ENCODE measurements at regions not wholly inside any gene's neighbourhood (a gene's known extent, or its start where the extent isn't known, plus 50 kb on each side); places are given as distances from the start of the nearest gene placed in this dataset.

DNA sequence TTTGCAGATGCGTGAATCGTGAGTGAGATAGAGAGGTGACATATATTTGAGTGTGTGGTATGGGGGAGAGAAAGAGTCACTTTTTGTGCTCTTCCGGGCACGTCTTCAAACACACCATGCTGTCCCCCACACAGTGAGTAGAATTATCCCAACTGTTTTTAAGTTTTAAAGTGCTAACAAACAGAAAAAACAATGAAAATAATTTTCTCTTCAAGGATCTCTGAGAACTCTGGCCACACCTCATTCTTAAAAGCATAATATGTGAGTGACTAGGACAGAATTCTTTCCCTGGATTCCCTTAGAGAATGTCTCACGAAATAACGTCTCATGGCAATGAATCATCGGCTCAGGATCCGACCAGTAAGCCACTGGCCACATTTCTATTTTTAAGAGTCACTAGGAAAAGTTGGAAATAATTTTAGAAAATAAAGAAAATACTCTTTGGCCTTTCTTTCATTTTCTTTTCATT is 235.7 kb upstream of the ZNF217 start:
- H3K27me3 ChIP-seq (ENCODE audit: control insufficient read depth in 2 of 2, insufficient read depth in 2 of 2, low read length in 2 of 2), result no peaks in the 10 kb centered on the region
- H3K4me3 ChIP-seq (ENCODE audit: low read length in 2 of 2), result peak overlapping the region; percentile 51 to 66
- peak overlapping the region; percentile 7 to 36 for H3K9ac ChIP-seq (ENCODE audit: low read depth in 1 of 2, low read length in 2 of 2)
- no peaks in the 10 kb centered on the region for H3K9me3 ChIP-seq (ENCODE audit: control insufficient read depth in 2 of 2, low read length in 2 of 2)
- H3K4me1 ChIP-seq (ENCODE audit: control insufficient read depth in 2 of 2, insufficient read depth in 2 of 2, low read length in 2 of 2), result peaks cover 19 to 22% of the 10 kb centered on the region in 2 donors
- H3K36me3 ChIP-seq (ENCODE audit: control insufficient read depth in 2 of 2, insufficient read depth in 2 of 2, low read length in 2 of 2), result no peaks in the 10 kb centered on the region
- peak overlapping the region; percentile 82 to 87 for H3K27ac ChIP-seq (ENCODE audit: low read depth in 2 of 2, low read length in 2 of 2)

DNA sequence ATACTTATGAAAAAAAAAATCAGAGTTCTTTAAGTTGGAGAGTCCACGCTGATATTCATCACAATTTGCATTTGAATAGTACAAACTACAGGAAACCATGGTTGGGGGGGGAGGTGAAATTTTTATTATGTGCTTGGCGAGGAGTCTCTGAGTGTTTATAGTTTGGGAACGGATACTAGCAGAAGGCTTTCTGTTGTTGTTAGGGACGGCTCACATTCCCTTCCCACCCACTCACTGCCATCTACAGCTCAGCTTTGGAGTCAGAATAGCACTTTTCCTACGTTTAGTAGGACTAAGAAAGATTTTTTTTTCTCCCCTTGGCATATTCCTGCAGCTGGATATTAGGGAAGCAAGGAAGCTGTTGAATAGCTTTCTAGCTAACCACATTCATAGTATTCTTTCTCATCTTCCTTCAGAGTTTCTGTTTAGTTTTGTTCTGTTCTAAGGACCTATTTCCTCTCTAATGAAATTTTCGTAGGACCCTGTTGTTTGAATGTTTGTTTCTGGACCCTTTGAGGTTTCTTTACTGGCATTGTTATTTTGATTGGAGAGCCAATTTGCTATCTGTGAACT is 235.1 kb upstream of the ZNF217 start:
- H3K36me3 ChIP-seq (ENCODE audit: control insufficient read depth in 2 of 2, insufficient read depth in 2 of 2, low read length in 2 of 2), result no peaks in the 10 kb centered on the region
- no peaks in the 10 kb centered on the region for H3K9me3 ChIP-seq (ENCODE audit: control insufficient read depth in 2 of 2, low read length in 2 of 2)
- H3K9ac ChIP-seq (ENCODE audit: low read depth in 1 of 2, low read length in 2 of 2), result peak overlapping the region; percentile 7 to 36
- peak overlapping the region; percentile 25 to 66 for H3K4me3 ChIP-seq (ENCODE audit: low read length in 2 of 2)
- peaks cover 19 to 22% of the 10 kb centered on the region in 2 donors for H3K4me1 ChIP-seq (ENCODE audit: control insufficient read depth in 2 of 2, insufficient read depth in 2 of 2, low read length in 2 of 2)
- no peaks in the 10 kb centered on the region for H3K27me3 ChIP-seq (ENCODE audit: control insufficient read depth in 2 of 2, insufficient read depth in 2 of 2, low read length in 2 of 2)
- H3K27ac ChIP-seq (ENCODE audit: low read depth in 2 of 2, low read length in 2 of 2), result peak overlapping the region; percentile 82 to 87

DNA sequence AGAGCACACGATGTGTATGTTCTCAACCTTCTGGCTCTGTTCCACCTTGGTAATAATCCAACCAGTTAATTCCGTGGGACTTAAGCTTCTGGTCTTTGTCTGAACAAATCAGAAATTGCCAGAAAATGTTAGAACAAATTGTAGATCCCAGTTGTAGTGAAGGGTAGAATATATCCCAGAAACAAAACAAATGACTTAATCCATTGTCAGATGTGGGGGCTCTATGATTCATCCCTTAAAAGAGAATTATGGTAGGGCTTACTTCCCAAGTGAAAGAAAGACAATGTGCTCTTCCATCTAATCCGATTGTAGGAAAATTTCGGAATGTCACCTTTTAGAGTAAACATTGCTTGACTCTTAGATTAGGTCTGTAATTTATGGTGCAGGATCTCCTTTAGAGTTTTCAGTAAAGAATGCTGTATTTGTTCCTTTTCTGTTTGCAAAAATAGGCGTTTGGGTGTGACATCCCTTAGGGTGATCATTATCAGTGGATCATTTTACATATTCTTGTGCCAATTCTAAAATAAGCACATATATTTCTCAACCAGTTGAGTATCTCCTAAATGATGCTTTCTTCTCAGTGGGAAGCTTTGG is 234.5 kb upstream of the ZNF217 start:
- no peaks in the 10 kb centered on the region for H3K36me3 ChIP-seq (ENCODE audit: control insufficient read depth in 2 of 2, insufficient read depth in 2 of 2, low read length in 2 of 2)
- no peaks in the 10 kb centered on the region for H3K9me3 ChIP-seq (ENCODE audit: control insufficient read depth in 2 of 2, low read length in 2 of 2)
- peak overlapping the region; percentile 82 to 87 for H3K27ac ChIP-seq (ENCODE audit: low read depth in 2 of 2, low read length in 2 of 2)
- H3K4me3 ChIP-seq (ENCODE audit: low read length in 2 of 2), result peak overlapping the region in 1 of 2 donors; percentile 25
- H3K4me1 ChIP-seq (ENCODE audit: control insufficient read depth in 2 of 2, insufficient read depth in 2 of 2, low read length in 2 of 2), result peaks cover 19 to 22% of the 10 kb centered on the region in 2 donors
- H3K27me3 ChIP-seq (ENCODE audit: control insufficient read depth in 2 of 2, insufficient read depth in 2 of 2, low read length in 2 of 2), result no peaks in the 10 kb centered on the region
- H3K9ac ChIP-seq (ENCODE audit: low read depth in 1 of 2, low read length in 2 of 2), result peak overlapping the region in 1 of 2 donors; percentile 7

DNA sequence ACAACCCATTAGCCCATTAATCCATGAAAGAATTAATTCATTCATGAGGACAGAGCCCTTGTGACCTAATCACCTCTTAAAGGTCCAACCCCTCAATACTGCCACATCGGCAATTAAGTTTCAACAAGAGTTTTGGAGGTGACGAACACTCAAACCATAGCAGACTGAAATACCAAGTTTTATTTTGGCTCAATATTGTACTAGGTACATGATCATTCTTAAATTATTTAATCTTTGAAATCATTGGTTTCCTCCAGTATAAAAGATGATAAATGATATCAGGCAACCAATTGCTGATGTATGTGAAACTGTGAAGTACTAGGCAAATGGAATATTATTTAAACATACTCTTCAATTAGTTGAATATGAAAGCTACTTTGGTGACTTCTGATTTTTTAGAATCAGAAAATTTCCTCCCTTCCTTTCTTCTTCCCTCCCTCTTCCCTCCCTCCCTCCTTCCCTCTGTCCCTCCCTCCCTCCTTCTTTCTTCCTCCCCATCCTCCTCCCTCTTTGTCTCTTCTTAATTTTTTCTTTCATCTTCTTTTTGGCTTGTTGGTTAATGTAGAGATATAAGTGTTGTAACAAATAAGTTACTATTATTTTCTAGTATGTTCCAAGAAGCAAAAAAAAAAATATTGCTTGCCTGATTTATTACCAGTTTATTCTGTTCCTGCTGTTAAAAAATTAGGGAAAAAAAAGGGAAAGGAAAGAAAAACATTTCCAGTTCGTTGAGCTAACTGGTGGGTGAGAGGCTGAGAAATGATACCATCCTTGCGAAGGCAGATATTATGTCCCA is 233.9 kb upstream of the ZNF217 start:
- Histone ChIP-seq H3K4me1 (ENCODE audit: control insufficient read depth in 2 of 2, insufficient read depth in 2 of 2, low read length in 2 of 2) (peaks cover 19 to 22% of the 10 kb centered on the region in 2 donors), H3K36me3 (ENCODE audit: control insufficient read depth in 2 of 2, insufficient read depth in 2 of 2, low read length in 2 of 2) (no peaks in the 10 kb centered on the region), H3K27ac (ENCODE audit: low read depth in 2 of 2, low read length in 2 of 2) (peak overlapping the region; percentile 82 to 87), H3K27me3 (ENCODE audit: control insufficient read depth in 2 of 2, insufficient read depth in 2 of 2, low read length in 2 of 2) (no peaks in the 10 kb centered on the region), H3K4me3 (ENCODE audit: low read length in 2 of 2) (no peak overlapping the region), H3K9me3 (ENCODE audit: control insufficient read depth in 2 of 2, low read length in 2 of 2) (no peaks in the 10 kb centered on the region), H3K9ac (ENCODE audit: low read depth in 1 of 2, low read length in 2 of 2) (no peak overlapping the region)

DNA sequence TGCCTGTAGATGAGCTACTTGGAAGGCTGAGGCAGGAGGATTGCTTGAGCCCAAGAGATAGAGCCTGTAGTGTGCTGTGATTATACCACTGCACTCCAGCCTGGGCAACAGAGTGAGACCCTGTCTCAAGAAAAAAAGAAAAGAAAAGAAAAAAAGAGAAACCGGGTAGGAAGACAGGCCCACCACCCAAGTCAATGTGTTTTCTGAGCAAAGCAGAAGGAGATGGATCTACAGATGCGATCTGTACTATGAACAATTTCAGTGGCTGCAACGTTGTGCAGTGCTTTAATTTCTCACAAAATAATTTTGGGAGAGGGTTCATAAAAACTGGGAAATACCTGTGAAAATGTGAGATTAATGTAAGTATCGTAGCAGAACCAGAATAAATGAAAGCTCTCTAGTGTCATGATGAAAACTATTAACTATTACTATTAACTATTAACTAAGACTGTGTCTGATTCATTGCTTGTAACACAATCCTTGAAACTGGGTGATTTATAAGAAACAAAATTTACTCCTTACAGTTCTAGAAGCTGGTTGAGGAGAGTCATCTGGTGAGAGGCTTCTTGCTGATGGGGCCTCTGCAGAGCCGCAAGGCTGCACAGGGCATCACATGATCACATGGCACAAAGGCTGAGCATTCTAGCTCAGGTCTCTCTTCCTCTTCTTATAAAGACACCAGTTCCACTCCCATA is 233.1 kb upstream of the ZNF217 start:
- no peaks in the 10 kb centered on the region for H3K9me3 ChIP-seq (ENCODE audit: control insufficient read depth in 2 of 2, low read length in 2 of 2)
- H3K9ac ChIP-seq (ENCODE audit: low read depth in 1 of 2, low read length in 2 of 2), result no peak overlapping the region
- no peaks in the 10 kb centered on the region for H3K27me3 ChIP-seq (ENCODE audit: control insufficient read depth in 2 of 2, insufficient read depth in 2 of 2, low read length in 2 of 2)
- H3K4me3 ChIP-seq (ENCODE audit: low read length in 2 of 2), result no peak overlapping the region
- H3K4me1 ChIP-seq (ENCODE audit: control insufficient read depth in 2 of 2, insufficient read depth in 2 of 2, low read length in 2 of 2), result peaks cover 19 to 22% of the 10 kb centered on the region in 2 donors
- no peaks in the 10 kb centered on the region for H3K36me3 ChIP-seq (ENCODE audit: control insufficient read depth in 2 of 2, insufficient read depth in 2 of 2, low read length in 2 of 2)
- H3K27ac ChIP-seq (ENCODE audit: low read depth in 2 of 2, low read length in 2 of 2), result peak overlapping the region in 1 of 2 donors; percentile 82

DNA sequence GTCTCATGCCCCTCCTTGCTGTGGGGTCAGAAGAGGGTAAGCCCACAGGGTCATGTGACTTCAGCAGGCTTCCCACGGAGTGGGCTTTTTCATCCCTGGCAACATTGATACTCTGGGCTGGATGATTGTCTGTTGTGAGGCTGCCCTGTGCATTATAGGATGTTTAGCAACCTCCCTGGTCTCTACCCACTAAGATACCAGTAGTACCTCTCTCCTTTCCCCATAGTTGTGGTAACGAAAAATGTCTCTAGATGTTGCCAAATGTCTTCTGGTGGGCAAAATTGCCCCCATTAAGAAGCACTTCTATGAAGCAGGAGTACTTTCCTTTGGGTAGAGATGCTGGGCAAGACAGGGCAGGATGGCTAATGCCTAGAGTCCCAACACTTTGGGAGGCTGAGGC is 232.5 kb upstream of the ZNF217 start:
- no peak overlapping the region for H3K9ac ChIP-seq (ENCODE audit: low read depth in 1 of 2, low read length in 2 of 2)
- H3K27me3 ChIP-seq (ENCODE audit: control insufficient read depth in 2 of 2, insufficient read depth in 2 of 2, low read length in 2 of 2), result no peaks in the 10 kb centered on the region
- H3K36me3 ChIP-seq (ENCODE audit: control insufficient read depth in 2 of 2, insufficient read depth in 2 of 2, low read length in 2 of 2), result no peaks in the 10 kb centered on the region
- H3K4me3 ChIP-seq (ENCODE audit: low read length in 2 of 2), result no peak overlapping the region
- no peak overlapping the region for H3K27ac ChIP-seq (ENCODE audit: low read depth in 2 of 2, low read length in 2 of 2)
- H3K4me1 ChIP-seq (ENCODE audit: control insufficient read depth in 2 of 2, insufficient read depth in 2 of 2, low read length in 2 of 2), result peaks cover 19 to 22% of the 10 kb centered on the region in 2 donors
- no peaks in the 10 kb centered on the region for H3K9me3 ChIP-seq (ENCODE audit: control insufficient read depth in 2 of 2, low read length in 2 of 2)

DNA sequence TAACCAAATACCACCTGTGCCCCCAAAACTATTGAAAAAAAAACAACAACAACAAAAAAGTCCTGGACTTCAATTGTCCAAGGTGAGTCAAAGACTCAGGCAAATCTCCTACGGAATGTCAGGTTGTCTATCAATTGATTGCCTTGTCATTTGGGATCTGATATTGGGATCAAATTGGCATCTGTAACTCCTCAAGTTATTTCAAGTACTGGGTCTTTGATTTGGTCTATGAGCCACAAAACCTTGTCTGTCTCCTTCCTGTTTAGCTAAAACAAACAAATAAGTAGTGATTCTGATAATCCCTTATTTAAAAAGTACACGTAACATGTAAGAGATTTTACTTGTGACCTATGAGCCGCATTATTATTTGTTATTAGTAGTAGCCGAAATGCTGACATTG is 231.6 kb upstream of the ZNF217 start:
- H3K27ac ChIP-seq (ENCODE audit: low read depth in 2 of 2, low read length in 2 of 2), result no peak overlapping the region
- no peak overlapping the region for H3K9ac ChIP-seq (ENCODE audit: low read depth in 1 of 2, low read length in 2 of 2)
- H3K36me3 ChIP-seq (ENCODE audit: control insufficient read depth in 2 of 2, insufficient read depth in 2 of 2, low read length in 2 of 2), result no peaks in the 10 kb centered on the region
- H3K4me3 ChIP-seq (ENCODE audit: low read length in 2 of 2), result no peak overlapping the region
- peaks cover 17 to 19% of the 10 kb centered on the region in 2 donors for H3K4me1 ChIP-seq (ENCODE audit: control insufficient read depth in 2 of 2, insufficient read depth in 2 of 2, low read length in 2 of 2)
- H3K9me3 ChIP-seq (ENCODE audit: control insufficient read depth in 2 of 2, low read length in 2 of 2), result no peaks in the 10 kb centered on the region
- no peaks in the 10 kb centered on the region for H3K27me3 ChIP-seq (ENCODE audit: control insufficient read depth in 2 of 2, insufficient read depth in 2 of 2, low read length in 2 of 2)

DNA sequence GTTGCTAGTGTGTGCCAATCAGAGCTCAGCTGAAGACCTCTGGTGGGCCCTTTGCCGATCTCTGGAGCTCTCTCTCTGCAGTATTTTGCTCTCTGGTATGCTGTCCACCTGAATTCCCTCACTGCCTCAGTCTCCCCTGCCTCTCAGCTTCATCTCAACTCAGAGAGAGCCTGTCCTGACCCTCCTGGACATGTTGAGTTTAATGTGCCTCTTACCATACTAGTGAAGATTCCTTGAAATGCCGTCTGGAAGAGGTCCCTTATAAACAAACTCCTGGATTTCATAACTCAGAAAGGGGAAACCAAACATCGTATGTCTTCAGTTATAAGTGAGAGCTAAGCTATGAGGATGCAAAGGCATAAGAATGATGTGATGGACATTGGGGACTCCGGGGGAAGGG is 231.1 kb upstream of the ZNF217 start:
- Histone ChIP-seq H3K4me3 (ENCODE audit: low read length in 2 of 2) (no peak overlapping the region), H3K36me3 (ENCODE audit: control insufficient read depth in 2 of 2, insufficient read depth in 2 of 2, low read length in 2 of 2) (no peaks in the 10 kb centered on the region), H3K27me3 (ENCODE audit: control insufficient read depth in 2 of 2, insufficient read depth in 2 of 2, low read length in 2 of 2) (no peaks in the 10 kb centered on the region), H3K9me3 (ENCODE audit: control insufficient read depth in 2 of 2, low read length in 2 of 2) (no peaks in the 10 kb centered on the region), H3K9ac (ENCODE audit: low read depth in 1 of 2, low read length in 2 of 2) (no peak overlapping the region), H3K4me1 (ENCODE audit: control insufficient read depth in 2 of 2, insufficient read depth in 2 of 2, low read length in 2 of 2) (peaks cover 12 to 19% of the 10 kb centered on the region in 2 donors), H3K27ac (ENCODE audit: low read depth in 2 of 2, low read length in 2 of 2) (no peak overlapping the region)

DNA sequence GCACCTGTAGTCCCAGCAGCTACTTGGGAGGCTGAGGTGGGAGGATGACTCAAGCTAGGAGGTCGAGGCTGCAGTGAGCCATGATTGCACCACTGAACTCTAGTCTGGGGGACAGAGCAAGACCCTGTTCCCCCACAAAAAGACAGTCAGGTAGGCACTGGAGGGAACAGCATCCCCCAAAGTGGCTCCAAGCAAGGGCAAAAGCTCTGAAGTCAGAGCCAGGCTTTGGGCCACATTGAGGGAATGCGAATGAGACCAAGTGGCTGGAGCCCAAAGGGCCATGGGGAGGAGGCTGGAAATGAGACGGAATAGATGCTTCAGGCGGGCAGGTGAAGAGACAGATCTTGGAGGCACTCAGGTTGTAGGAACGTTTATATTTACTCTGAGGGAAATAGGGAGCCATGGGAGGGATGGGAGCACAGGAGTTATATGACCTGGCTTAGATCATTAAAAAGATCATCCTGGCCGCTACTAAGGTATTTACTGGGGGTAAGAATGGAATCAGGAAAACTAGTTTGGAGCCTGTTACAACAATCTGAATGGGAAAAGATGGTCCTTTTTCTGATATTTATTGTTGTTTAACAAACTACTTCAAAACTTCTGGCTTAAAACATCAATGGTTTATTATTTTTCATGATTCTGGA is 229.6 kb upstream of the ZNF217 start:
- Histone ChIP-seq H3K9ac (ENCODE audit: low read depth in 1 of 2, low read length in 2 of 2) (no peak overlapping the region), H3K36me3 (ENCODE audit: control insufficient read depth in 2 of 2, insufficient read depth in 2 of 2, low read length in 2 of 2) (no peaks in the 10 kb centered on the region), H3K27ac (ENCODE audit: low read depth in 2 of 2, low read length in 2 of 2) (no peak overlapping the region), H3K4me1 (ENCODE audit: control insufficient read depth in 2 of 2, insufficient read depth in 2 of 2, low read length in 2 of 2) (peaks cover 0 to 8% of the 10 kb centered on the region in 2 donors), H3K4me3 (ENCODE audit: low read length in 2 of 2) (no peak overlapping the region), H3K9me3 (ENCODE audit: control insufficient read depth in 2 of 2, low read length in 2 of 2) (no peaks in the 10 kb centered on the region), H3K27me3 (ENCODE audit: control insufficient read depth in 2 of 2, insufficient read depth in 2 of 2, low read length in 2 of 2) (no peaks in the 10 kb centered on the region)
